ENCODE measurements at regions not wholly inside any gene's neighbourhood (a gene's known extent, or its start where the extent isn't known, plus 50 kb on each side); places are given as distances from the start of the nearest gene placed in this dataset.

- Mint-ChIP-seq H3K4me1 (no peaks in the 10 kb centered on the region), H3K4me3 (no peak overlapping the region), H3K27ac (no peak overlapping the region), H3K27me3 (peaks cover 0 to 3% (median 0%) of the 10 kb centered on the region in 5 donors), H3K9me3 (peaks cover 0 to 6% (median 0%) of the 10 kb centered on the region in 11 donors), H3K36me3 (no peaks in the 10 kb centered on the region)
- H3K9me3 ChIP-seq (ENCODE audit: control insufficient read depth in 2 of 3, low read length in 3 of 3) = no peaks in the 10 kb centered on the region
- H3K4me1 ChIP-seq (ENCODE audit: control insufficient read depth in 2 of 2, insufficient read depth in 2 of 2, low read length in 2 of 2) = no peaks in the 10 kb centered on the region
- POLR2A ChIA-PET = no interaction called here
- ATAC-seq = no peak
- no peak overlapping the region for H3K4me3 ChIP-seq (ENCODE audit: low read length)
- no peak for DNase-seq
- H3K36me3 ChIP-seq (ENCODE audit: control insufficient read depth in 2 of 3, insufficient read depth in 3 of 3, low read length in 3 of 3) = no peaks in the 10 kb centered on the region
- CTCF ChIA-PET = no interaction called here
- no peak overlapping the region for H3K27ac ChIP-seq (ENCODE audit: low read depth, low read length)
- intact Hi-C loops (cut with micrococcal nuclease) = no loop called here
- no peaks in the 10 kb centered on the region for H3K27me3 ChIP-seq (ENCODE audit: control insufficient read depth in 2 of 2, insufficient read depth in 2 of 2, low read length in 2 of 2)
Measured at GRCh38 chr13:37413161-37413560, 185.4 kb downstream of the POSTN start.

GRCh38 chr13:37412241-37412921, 186.2 kb downstream of the POSTN start:
- no peak for ATAC-seq
- H3K4me3 ChIP-seq (ENCODE audit: low read length) = no peak overlapping the region
- H3K27ac ChIP-seq (ENCODE audit: low read depth, low read length) = no peak overlapping the region
- intact Hi-C loops (cut with micrococcal nuclease) = no loop called here
- Mint-ChIP-seq H3K9me3 (peaks cover 0 to 6% (median 0%) of the 10 kb centered on the region in 11 donors), H3K4me3 (no peak overlapping the region), H3K4me1 (no peaks in the 10 kb centered on the region), H3K36me3 (no peaks in the 10 kb centered on the region), H3K27me3 (no peaks in the 10 kb centered on the region), H3K27ac (no peak overlapping the region)
- DNase-seq = no peak
- H3K4me1 ChIP-seq (ENCODE audit: control insufficient read depth in 2 of 2, insufficient read depth in 2 of 2, low read length in 2 of 2) = no peaks in the 10 kb centered on the region
- ChIA-PET CTCF (no interaction called here), POLR2A (no interaction called here)
- no peaks in the 10 kb centered on the region for H3K27me3 ChIP-seq (ENCODE audit: control insufficient read depth in 2 of 2, insufficient read depth in 2 of 2, low read length in 2 of 2)
- H3K9me3 ChIP-seq (ENCODE audit: control insufficient read depth in 2 of 3, low read length in 3 of 3) = no peaks in the 10 kb centered on the region
- H3K36me3 ChIP-seq (ENCODE audit: control insufficient read depth in 2 of 3, insufficient read depth in 3 of 3, low read length in 3 of 3) = no peaks in the 10 kb centered on the region

- peaks cover 0 to 13% (median 4%) of the 10 kb centered on the region in 11 donors for H3K9me3 Mint-ChIP-seq
- CTCF ChIA-PET = no interaction called here
Measured at GRCh38 chr13:37410316-37410715, 188.3 kb downstream of the POSTN start.

GRCh38 chr13:37409756-37410155, 188.8 kb downstream of the POSTN start:
- POLR2A ChIA-PET = no interaction called here
- H3K4me1 ChIP-seq (ENCODE audit: control insufficient read depth in 2 of 2, insufficient read depth in 2 of 2, low read length in 2 of 2) = no peaks in the 10 kb centered on the region
- H3K4me1 Mint-ChIP-seq = no peaks in the 10 kb centered on the region

More at GRCh38 chr13:37410316-37410715, 188.3 kb downstream of the POSTN start:
- H3K36me3 Mint-ChIP-seq = no peaks in the 10 kb centered on the region
- no peaks in the 10 kb centered on the region for H3K4me1 Mint-ChIP-seq
- ATAC-seq (no peak), DNase-seq (no peak)
- POLR2A ChIA-PET = no interaction called here
- Histone ChIP-seq H3K4me1 (ENCODE audit: control insufficient read depth in 2 of 2, insufficient read depth in 2 of 2, low read length in 2 of 2) (no peaks in the 10 kb centered on the region), H3K27me3 (ENCODE audit: control insufficient read depth in 2 of 2, insufficient read depth in 2 of 2, low read length in 2 of 2) (no peaks in the 10 kb centered on the region), H3K36me3 (ENCODE audit: control insufficient read depth in 2 of 3, insufficient read depth in 3 of 3, low read length in 3 of 3) (no peaks in the 10 kb centered on the region), H3K27ac (ENCODE audit: low read depth, low read length) (no peak overlapping the region), H3K4me3 (ENCODE audit: low read length) (no peak overlapping the region), H3K9me3 (ENCODE audit: control insufficient read depth in 2 of 3, low read length in 3 of 3) (no peaks in the 10 kb centered on the region)
- no peak overlapping the region for H3K4me3 Mint-ChIP-seq
- H3K27me3 Mint-ChIP-seq = no peaks in the 10 kb centered on the region
- intact Hi-C loops (cut with micrococcal nuclease) = no loop called here
- no peak overlapping the region for H3K27ac Mint-ChIP-seq

GRCh38 chr13:37407156-37407555, 191.4 kb downstream of the POSTN start:
- Histone ChIP-seq H3K27me3 (ENCODE audit: control insufficient read depth in 2 of 2, insufficient read depth in 2 of 2, low read length in 2 of 2) (no peaks in the 10 kb centered on the region), H3K4me3 (ENCODE audit: low read length) (no peak overlapping the region), H3K27ac (ENCODE audit: low read depth, low read length) (no peak overlapping the region), H3K4me1 (ENCODE audit: control insufficient read depth in 2 of 2, insufficient read depth in 2 of 2, low read length in 2 of 2) (no peaks in the 10 kb centered on the region), H3K36me3 (ENCODE audit: control insufficient read depth in 2 of 3, insufficient read depth in 3 of 3, low read length in 3 of 3) (no peaks in the 10 kb centered on the region), H3K9me3 (ENCODE audit: control insufficient read depth in 2 of 3, low read length in 3 of 3) (no peaks in the 10 kb centered on the region)
- no peaks in the 10 kb centered on the region for H3K4me1 Mint-ChIP-seq
- no peaks in the 10 kb centered on the region for H3K36me3 Mint-ChIP-seq
- DNase-seq (no peak), ATAC-seq (no peak)
- no peak overlapping the region for H3K27ac Mint-ChIP-seq
- peaks cover 0 to 12% (median 4%) of the 10 kb centered on the region in 11 donors for H3K9me3 Mint-ChIP-seq
- no peak overlapping the region for H3K4me3 Mint-ChIP-seq
- H3K27me3 Mint-ChIP-seq = no peaks in the 10 kb centered on the region
- CTCF ChIA-PET = no interaction called here
- POLR2A ChIA-PET = no interaction called here
- intact Hi-C loops (cut with micrococcal nuclease) = no loop called here

More at GRCh38 chr13:37409756-37410155, 188.8 kb downstream of the POSTN start:
- Mint-ChIP-seq H3K4me3 (no peak overlapping the region), H3K36me3 (no peaks in the 10 kb centered on the region), H3K9me3 (peaks cover 0 to 12% (median 4%) of the 10 kb centered on the region in 11 donors), H3K27ac (no peak overlapping the region), H3K27me3 (no peaks in the 10 kb centered on the region)
- DNase-seq = no peak
- CTCF ChIA-PET = no interaction called here
- ATAC-seq = no peak
- H3K27ac ChIP-seq (ENCODE audit: low read depth, low read length) = no peak overlapping the region
- no peaks in the 10 kb centered on the region for H3K27me3 ChIP-seq (ENCODE audit: control insufficient read depth in 2 of 2, insufficient read depth in 2 of 2, low read length in 2 of 2)
- intact Hi-C loops (cut with micrococcal nuclease) = no loop called here
- no peaks in the 10 kb centered on the region for H3K9me3 ChIP-seq (ENCODE audit: control insufficient read depth in 2 of 3, low read length in 3 of 3)
- no peaks in the 10 kb centered on the region for H3K36me3 ChIP-seq (ENCODE audit: control insufficient read depth in 2 of 3, insufficient read depth in 3 of 3, low read length in 3 of 3)
- H3K4me3 ChIP-seq (ENCODE audit: low read length) = no peak overlapping the region

GRCh38 chr13:37406031-37406430, 192.5 kb downstream of the POSTN start:
- no peaks in the 10 kb centered on the region for H3K36me3 ChIP-seq (ENCODE audit: control insufficient read depth in 2 of 3, insufficient read depth in 3 of 3, low read length in 3 of 3)
- Mint-ChIP-seq H3K9me3 (peaks cover 0 to 14% (median 4%) of the 10 kb centered on the region in 11 donors), H3K36me3 (no peaks in the 10 kb centered on the region), H3K4me3 (no peak overlapping the region), H3K27me3 (no peaks in the 10 kb centered on the region), H3K4me1 (no peaks in the 10 kb centered on the region), H3K27ac (no peak overlapping the region)
- ChIA-PET POLR2A (no interaction called here), CTCF (no interaction called here)
- DNase-seq (no peak), ATAC-seq (no peak)
- intact Hi-C loops (cut with micrococcal nuclease) = no loop called here
- no peaks in the 10 kb centered on the region for H3K4me1 ChIP-seq (ENCODE audit: control insufficient read depth in 2 of 2, insufficient read depth in 2 of 2, low read length in 2 of 2)
- H3K27me3 ChIP-seq (ENCODE audit: control insufficient read depth in 2 of 2, insufficient read depth in 2 of 2, low read length in 2 of 2) = no peaks in the 10 kb centered on the region
- H3K9me3 ChIP-seq (ENCODE audit: control insufficient read depth in 2 of 3, low read length in 3 of 3) = no peaks in the 10 kb centered on the region
- no peak overlapping the region for H3K4me3 ChIP-seq (ENCODE audit: low read length)
- no peak overlapping the region for H3K27ac ChIP-seq (ENCODE audit: low read depth, low read length)

- intact Hi-C loops (cut with micrococcal nuclease) = no loop called here
- CTCF ChIA-PET = no interaction called here
Measured at GRCh38 chr13:37403776-37404527, 194.6 kb downstream of the POSTN start.

More at GRCh38 chr13:37403776-37404527, 194.6 kb downstream of the POSTN start:
- DNase-seq (no peak), ATAC-seq (no peak)
- H3K9me3 Mint-ChIP-seq = peaks cover 0 to 19% (median 4%) of the 10 kb centered on the region in 11 donors
- no peak overlapping the region for H3K4me3 ChIP-seq (ENCODE audit: low read length)
- H3K4me1 Mint-ChIP-seq = no peaks in the 10 kb centered on the region
- H3K27ac ChIP-seq (ENCODE audit: low read depth, low read length) = no peak overlapping the region
- H3K36me3 Mint-ChIP-seq = no peaks in the 10 kb centered on the region
- POLR2A ChIA-PET = no interaction called here
- H3K27ac Mint-ChIP-seq = no peak overlapping the region
- no peaks in the 10 kb centered on the region for H3K27me3 ChIP-seq (ENCODE audit: control insufficient read depth in 2 of 2, insufficient read depth in 2 of 2, low read length in 2 of 2)
- no peaks in the 10 kb centered on the region for H3K36me3 ChIP-seq (ENCODE audit: control insufficient read depth in 2 of 3, insufficient read depth in 3 of 3, low read length in 3 of 3)
- no peaks in the 10 kb centered on the region for H3K9me3 ChIP-seq (ENCODE audit: control insufficient read depth in 2 of 3, low read length in 3 of 3)
- no peaks in the 10 kb centered on the region for H3K4me1 ChIP-seq (ENCODE audit: control insufficient read depth in 2 of 2, insufficient read depth in 2 of 2, low read length in 2 of 2)
- no peak overlapping the region for H3K4me3 Mint-ChIP-seq
- no peaks in the 10 kb centered on the region for H3K27me3 Mint-ChIP-seq

All from naive thymus-derived CD4-positive, alpha-beta T cell (primary cell).